ENCODE measurements at regions not wholly inside any gene's neighbourhood (a gene's known extent, or its start where the extent isn't known, plus 50 kb on each side); places are given as distances from the start of the nearest gene placed in this dataset.

DNA sequence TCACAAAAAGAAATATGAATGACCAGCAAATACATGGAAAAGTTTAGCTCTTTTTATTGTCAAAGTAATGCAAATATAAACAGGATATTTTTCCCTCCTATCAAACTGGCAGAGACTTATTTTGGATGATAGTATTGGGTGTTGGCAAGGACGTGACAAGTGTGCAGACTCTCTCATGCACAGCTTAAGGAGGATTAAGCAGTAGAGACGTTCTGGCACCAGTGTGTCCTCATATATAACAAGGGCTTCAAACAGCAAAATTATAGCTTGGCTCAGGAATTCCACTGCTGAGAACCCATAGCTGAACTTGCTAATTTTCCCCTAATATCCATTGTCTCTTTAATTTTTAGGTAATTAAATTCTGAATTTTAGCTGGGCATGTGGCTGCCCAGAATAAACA, 114.4 kb downstream of the FAM124B start:
- peaks cover 0 to 8% (median 0%) of the 10 kb centered on the region in 5 donors for H3K4me1 ChIP-seq (ENCODE audit: control insufficient read depth in 5 of 5, insufficient read depth in 5 of 5, low read length in 5 of 5)
- peaks cover 0 to 11% (median 4%) of the 10 kb centered on the region in 5 donors for H3K27me3 ChIP-seq (ENCODE audit: control insufficient read depth in 5 of 5, insufficient read depth in 4 of 5, low read length in 5 of 5)
- H3K4me3 ChIP-seq (ENCODE audit: low read depth in 1 of 5, low read length in 5 of 5), result no peak overlapping the region
- no peak overlapping the region for H3K27ac ChIP-seq (ENCODE audit: low read depth, low read length)
- no peaks in the 10 kb centered on the region for H3K9me3 ChIP-seq (ENCODE audit: control insufficient read depth in 5 of 5, low read length in 5 of 5)
- no peak overlapping the region for H3K9ac ChIP-seq (ENCODE audit: low read length in 5 of 5)
- no peaks in the 10 kb centered on the region for H3K36me3 ChIP-seq (ENCODE audit: control insufficient read depth in 5 of 5, insufficient read depth in 5 of 5, low read length in 5 of 5)

DNA sequence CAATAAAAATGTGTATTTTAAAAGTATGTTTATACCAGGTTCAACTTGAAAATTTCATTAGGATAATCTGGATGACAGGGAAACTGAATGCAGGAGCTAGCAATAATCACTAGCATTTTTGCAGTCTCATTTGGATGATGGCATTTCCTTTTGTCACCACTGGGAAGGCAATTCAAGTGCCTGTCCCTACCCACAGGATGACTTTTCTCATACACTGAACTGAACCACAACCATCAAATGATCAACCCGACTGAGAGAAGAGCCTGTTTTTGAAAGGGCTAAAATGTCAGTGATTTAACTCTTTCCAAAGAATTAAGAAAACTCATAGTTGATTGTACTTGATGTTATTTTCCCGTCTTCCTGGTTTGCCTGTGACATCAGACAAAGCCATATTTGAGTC, 115.0 kb downstream of the FAM124B start:
- H3K4me3 ChIP-seq (ENCODE audit: low read depth in 1 of 5, low read length in 5 of 5), result no peak overlapping the region
- H3K27me3 ChIP-seq (ENCODE audit: control insufficient read depth in 5 of 5, insufficient read depth in 4 of 5, low read length in 5 of 5), result peaks cover 0 to 11% (median 4%) of the 10 kb centered on the region in 5 donors
- no peaks in the 10 kb centered on the region for H3K9me3 ChIP-seq (ENCODE audit: control insufficient read depth in 5 of 5, low read length in 5 of 5)
- H3K27ac ChIP-seq (ENCODE audit: low read depth, low read length), result no peak overlapping the region
- H3K4me1 ChIP-seq (ENCODE audit: control insufficient read depth in 5 of 5, insufficient read depth in 5 of 5, low read length in 5 of 5), result peaks cover 0 to 8% (median 0%) of the 10 kb centered on the region in 5 donors
- H3K36me3 ChIP-seq (ENCODE audit: control insufficient read depth in 5 of 5, insufficient read depth in 5 of 5, low read length in 5 of 5), result no peaks in the 10 kb centered on the region
- H3K9ac ChIP-seq (ENCODE audit: low read length in 5 of 5), result no peak overlapping the region

- Histone ChIP-seq H3K9ac (ENCODE audit: low read length in 5 of 5) (no peak overlapping the region), H3K36me3 (ENCODE audit: control insufficient read depth in 5 of 5, insufficient read depth in 5 of 5, low read length in 5 of 5) (no peaks in the 10 kb centered on the region), H3K4me3 (ENCODE audit: low read depth in 1 of 5, low read length in 5 of 5) (no peak overlapping the region), H3K27me3 (ENCODE audit: control insufficient read depth in 5 of 5, insufficient read depth in 4 of 5, low read length in 5 of 5) (peaks cover 0 to 11% (median 0%) of the 10 kb centered on the region in 5 donors), H3K27ac (ENCODE audit: low read depth, low read length) (no peak overlapping the region), H3K9me3 (ENCODE audit: control insufficient read depth in 5 of 5, low read length in 5 of 5) (no peaks in the 10 kb centered on the region), H3K4me1 (ENCODE audit: control insufficient read depth in 5 of 5, insufficient read depth in 5 of 5, low read length in 5 of 5) (peaks cover 0 to 8% (median 0%) of the 10 kb centered on the region in 5 donors)
Observed at GRCh38 chr2:224284134-224284946, 117.6 kb downstream of the FAM124B start.

GRCh38 chr2:224283466-224283965, 118.4 kb downstream of the FAM124B start:
- no peak overlapping the region for H3K4me3 ChIP-seq (ENCODE audit: low read depth in 1 of 5, low read length in 5 of 5)
- peaks cover 0 to 8% (median 0%) of the 10 kb centered on the region in 5 donors for H3K4me1 ChIP-seq (ENCODE audit: control insufficient read depth in 5 of 5, insufficient read depth in 5 of 5, low read length in 5 of 5)
- no peak overlapping the region for H3K27ac ChIP-seq (ENCODE audit: low read depth, low read length)
- H3K9me3 ChIP-seq (ENCODE audit: control insufficient read depth in 5 of 5, low read length in 5 of 5), result no peaks in the 10 kb centered on the region
- H3K9ac ChIP-seq (ENCODE audit: low read length in 5 of 5), result no peak overlapping the region
- peaks cover 0 to 11% (median 0%) of the 10 kb centered on the region in 5 donors for H3K27me3 ChIP-seq (ENCODE audit: control insufficient read depth in 5 of 5, insufficient read depth in 4 of 5, low read length in 5 of 5)
- no peaks in the 10 kb centered on the region for H3K36me3 ChIP-seq (ENCODE audit: control insufficient read depth in 5 of 5, insufficient read depth in 5 of 5, low read length in 5 of 5)

DNA sequence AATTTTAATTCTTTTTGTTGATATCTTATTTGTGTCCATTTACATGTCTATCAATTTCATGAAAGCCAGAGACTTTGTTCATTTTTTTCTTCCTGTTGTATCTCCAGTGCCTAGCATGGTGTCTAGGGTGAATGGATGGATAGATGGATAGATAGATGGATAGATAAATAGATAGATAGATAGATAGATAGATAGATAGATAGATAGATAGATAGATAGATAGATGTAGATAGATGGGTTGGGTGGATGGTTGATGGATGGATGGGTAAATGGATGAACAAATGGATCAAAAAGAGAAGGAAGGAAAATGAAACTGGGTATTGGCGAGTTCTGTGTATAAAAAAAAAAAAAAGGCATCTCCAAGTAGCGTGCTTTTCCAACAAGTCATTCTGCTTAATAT, 120.5 kb downstream of the FAM124B start:
- Histone ChIP-seq H3K4me1 (ENCODE audit: control insufficient read depth in 5 of 5, insufficient read depth in 5 of 5, low read length in 5 of 5) (peaks cover 0 to 8% (median 0%) of the 10 kb centered on the region in 5 donors), H3K36me3 (ENCODE audit: control insufficient read depth in 5 of 5, insufficient read depth in 5 of 5, low read length in 5 of 5) (no peaks in the 10 kb centered on the region), H3K27ac (ENCODE audit: low read depth, low read length) (no peak overlapping the region), H3K27me3 (ENCODE audit: control insufficient read depth in 5 of 5, insufficient read depth in 4 of 5, low read length in 5 of 5) (peaks cover 0 to 9% (median 0%) of the 10 kb centered on the region in 5 donors), H3K9me3 (ENCODE audit: control insufficient read depth in 5 of 5, low read length in 5 of 5) (no peaks in the 10 kb centered on the region), H3K9ac (ENCODE audit: low read length in 5 of 5) (no peak overlapping the region), H3K4me3 (ENCODE audit: low read depth in 1 of 5, low read length in 5 of 5) (no peak overlapping the region)

GRCh38 chr2:224278531-224278930, 123.4 kb downstream of the FAM124B start:
- Histone ChIP-seq H3K27me3 (ENCODE audit: control insufficient read depth in 5 of 5, insufficient read depth in 4 of 5, low read length in 5 of 5) (peaks cover 0 to 5% (median 0%) of the 10 kb centered on the region in 5 donors), H3K9ac (ENCODE audit: low read length in 5 of 5) (no peak overlapping the region), H3K9me3 (ENCODE audit: control insufficient read depth in 5 of 5, low read length in 5 of 5) (no peaks in the 10 kb centered on the region), H3K4me1 (ENCODE audit: control insufficient read depth in 5 of 5, insufficient read depth in 5 of 5, low read length in 5 of 5) (peaks cover 0 to 4% (median 0%) of the 10 kb centered on the region in 5 donors), H3K27ac (ENCODE audit: low read depth, low read length) (no peak overlapping the region), H3K36me3 (ENCODE audit: control insufficient read depth in 5 of 5, insufficient read depth in 5 of 5, low read length in 5 of 5) (no peaks in the 10 kb centered on the region), H3K4me3 (ENCODE audit: low read depth in 1 of 5, low read length in 5 of 5) (no peak overlapping the region)

DNA sequence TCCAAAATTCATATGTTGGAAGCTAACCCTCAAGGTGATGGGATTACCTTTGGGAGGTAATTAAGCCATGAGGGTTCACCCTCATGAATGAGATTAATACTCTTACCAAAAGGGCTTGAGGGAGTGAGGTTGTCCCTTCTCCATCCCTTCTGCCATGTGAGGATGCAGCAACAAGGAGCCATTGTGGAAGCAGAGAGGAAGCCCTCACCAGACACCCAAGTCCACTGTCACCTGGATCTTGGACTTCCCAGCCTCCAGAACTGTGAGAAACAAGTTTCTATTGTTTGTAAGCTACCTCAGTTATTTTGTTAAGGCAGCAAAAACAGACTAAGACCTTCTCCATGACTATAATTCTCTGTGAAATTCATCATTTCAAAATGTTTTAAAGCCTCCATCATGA, 125.7 kb downstream of the FAM124B start:
- H3K9ac ChIP-seq (ENCODE audit: low read length in 5 of 5), result no peak overlapping the region

GRCh38 chr2:224272237-224272910, 129.5 kb downstream of the FAM124B start:
- H3K9me3 ChIP-seq (ENCODE audit: control insufficient read depth in 5 of 5, low read length in 5 of 5), result no peaks in the 10 kb centered on the region
- H3K4me3 ChIP-seq (ENCODE audit: low read depth in 1 of 5, low read length in 5 of 5), result no peak overlapping the region
- H3K36me3 ChIP-seq (ENCODE audit: control insufficient read depth in 5 of 5, insufficient read depth in 5 of 5, low read length in 5 of 5), result no peaks in the 10 kb centered on the region
- H3K27ac ChIP-seq (ENCODE audit: low read depth, low read length), result no peak overlapping the region
- H3K9ac ChIP-seq (ENCODE audit: low read length in 5 of 5), result no peak overlapping the region
- peaks cover 0 to 7% (median 0%) of the 10 kb centered on the region in 5 donors for H3K4me1 ChIP-seq (ENCODE audit: control insufficient read depth in 5 of 5, insufficient read depth in 5 of 5, low read length in 5 of 5)
- no peaks in the 10 kb centered on the region for H3K27me3 ChIP-seq (ENCODE audit: control insufficient read depth in 5 of 5, insufficient read depth in 4 of 5, low read length in 5 of 5)

More for the DNA sequence above, 125.7 kb downstream of the FAM124B start:
- no peak overlapping the region for H3K4me3 ChIP-seq (ENCODE audit: low read depth in 1 of 5, low read length in 5 of 5)
- H3K27me3 ChIP-seq (ENCODE audit: control insufficient read depth in 5 of 5, insufficient read depth in 4 of 5, low read length in 5 of 5), result no peaks in the 10 kb centered on the region
- peaks cover 0 to 5% (median 0%) of the 10 kb centered on the region in 5 donors for H3K4me1 ChIP-seq (ENCODE audit: control insufficient read depth in 5 of 5, insufficient read depth in 5 of 5, low read length in 5 of 5)
- no peaks in the 10 kb centered on the region for H3K9me3 ChIP-seq (ENCODE audit: control insufficient read depth in 5 of 5, low read length in 5 of 5)
- H3K36me3 ChIP-seq (ENCODE audit: control insufficient read depth in 5 of 5, insufficient read depth in 5 of 5, low read length in 5 of 5), result no peaks in the 10 kb centered on the region
- H3K27ac ChIP-seq (ENCODE audit: low read depth, low read length), result no peak overlapping the region

GRCh38 chr2:224271617-224272236, 130.2 kb downstream of the FAM124B start:
- Histone ChIP-seq H3K9me3 (ENCODE audit: control insufficient read depth in 5 of 5, low read length in 5 of 5) (no peaks in the 10 kb centered on the region), H3K4me1 (ENCODE audit: control insufficient read depth in 5 of 5, insufficient read depth in 5 of 5, low read length in 5 of 5) (peaks cover 0 to 7% (median 0%) of the 10 kb centered on the region in 5 donors), H3K9ac (ENCODE audit: low read length in 5 of 5) (no peak overlapping the region), H3K27ac (ENCODE audit: low read depth, low read length) (no peak overlapping the region), H3K4me3 (ENCODE audit: low read depth in 1 of 5, low read length in 5 of 5) (no peak overlapping the region), H3K36me3 (ENCODE audit: control insufficient read depth in 5 of 5, insufficient read depth in 5 of 5, low read length in 5 of 5) (no peaks in the 10 kb centered on the region), H3K27me3 (ENCODE audit: control insufficient read depth in 5 of 5, insufficient read depth in 4 of 5, low read length in 5 of 5) (no peaks in the 10 kb centered on the region)
